ENCODE measurements at regions not wholly inside any gene's neighbourhood (a gene's known extent, or its start where the extent isn't known, plus 50 kb on each side); places are given as distances from the start of the nearest gene placed in this dataset.

- TF ChIP-seq CTCF (conservative IDR thresholded peaks at IDR 0.05 in 1 of 2, IDR thresholded peaks at IDR 0.05 in 1 of 2; ENCODE audit: extremely low read depth in 1 of 2, insufficient read depth in 1 of 2, low read depth in 1 of 2, low read length in 2 of 2) (no peak), EZH2 (IDR thresholded peaks at IDR 0.05; ENCODE audit: borderline replicate concordance, low read length) (no peak)
These were observed 97.0 kb upstream of the ANKRD55 start for GRCh38 chr5:56330167-56330566.

Measured in mammary epithelial cell (primary cell).